Muscle layer of duodenum (tissue), 2 donors: ENCODE measurements at regions not wholly inside any gene's neighbourhood (a gene's known extent, or its start where the extent isn't known, plus 50 kb on each side); places are given as distances from the start of the nearest gene placed in this dataset.
A peak's percentile ranks its signal among the peaks of the same experiment; 100 is the strongest.

Source experiments
- H3K27ac ChIP-seq: one replicate; pipeline ENCODE4 v1.7.0; 2013; ENCODE audit warnings: mild to moderate bottlenecking, low read length
- H3K27me3 ChIP-seq: one replicate; pipeline ENCODE4 v1.7.0; 2013; ENCODE audit warnings: low read depth, mild to moderate bottlenecking, control low read depth, low read length
- H3K36me3 ChIP-seq, 2 donors: one replicate each; pipeline ENCODE4 v1.7.0; 2013; ENCODE audit warnings: low read length in 2 of 2, control low read depth in 1 of 2, mild to moderate bottlenecking in 1 of 2; ENCODE audit not compliant: insufficient read depth in 2 of 2, control insufficient read depth in 1 of 2
- H3K4me1 ChIP-seq, 2 donors: one replicate each; pipeline ENCODE4 v1.7.0; 2013; ENCODE audit warnings: low read length in 2 of 2, mild to moderate bottlenecking in 2 of 2, control low read depth in 1 of 2, moderate library complexity in 1 of 2; ENCODE audit not compliant: insufficient read depth in 2 of 2, control insufficient read depth in 1 of 2
- H3K4me3 ChIP-seq, 2 donors: one replicate each; pipeline ENCODE4 v1.7.0; 2013; ENCODE audit warnings: low read length in 2 of 2, low read depth in 1 of 2, mild to moderate bottlenecking in 1 of 2
- H3K9me3 ChIP-seq, 2 donors: one replicate each; pipeline ENCODE4 v1.7.0; 2013; ENCODE audit warnings: low read length in 2 of 2, control low read depth in 1 of 2, mild to moderate bottlenecking in 1 of 2; ENCODE audit not compliant: control insufficient read depth in 1 of 2
- donor health status: healthy.

- H3K4me1 ChIP-seq: no peaks in the 10 kb centered on the region
- H3K4me3 ChIP-seq: no peak overlapping the region
- H3K36me3 ChIP-seq: no peaks in the 10 kb centered on the region
- no peaks in the 10 kb centered on the region for H3K27me3 ChIP-seq
- no peak overlapping the region for H3K27ac ChIP-seq
- H3K9me3 ChIP-seq: no peaks in the 10 kb centered on the region
Measured at GRCh38 chr9:79884546-79884945, 312.8 kb downstream of the TLE4 start.

DNA sequence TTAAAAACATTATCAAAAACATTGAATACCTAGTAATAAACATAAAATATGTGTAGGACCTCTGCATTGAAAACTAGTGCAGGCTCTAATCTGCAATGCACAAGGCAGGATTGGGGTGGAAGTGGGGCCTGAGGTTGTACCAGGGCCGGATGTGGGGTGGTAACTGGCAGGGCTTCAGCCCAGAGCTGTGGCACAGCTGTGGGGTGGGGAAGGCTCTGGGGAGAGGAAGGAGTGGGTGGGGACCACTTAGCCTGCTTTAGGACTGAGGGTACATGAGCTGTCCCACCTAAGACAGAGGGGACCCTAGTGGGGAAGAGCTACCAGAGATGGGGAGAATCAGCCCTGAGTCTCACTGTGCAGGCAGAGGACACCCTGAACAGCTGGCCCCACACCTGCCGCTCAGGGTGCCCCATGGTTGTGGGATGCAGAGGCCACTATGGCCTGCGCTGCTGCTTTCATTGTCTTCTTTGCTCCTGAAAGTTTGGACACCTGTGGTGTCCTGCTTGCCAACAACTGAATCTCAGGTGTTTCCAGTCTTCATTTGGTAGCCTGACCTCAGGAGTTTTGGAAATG, 311.4 kb downstream of the TLE4 start:
- Histone ChIP-seq H3K4me3 (no peak overlapping the region), H3K9me3 (no peaks in the 10 kb centered on the region), H3K27ac (no peak overlapping the region), H3K36me3 (no peaks in the 10 kb centered on the region), H3K4me1 (no peaks in the 10 kb centered on the region), H3K27me3 (no peaks in the 10 kb centered on the region)

DNA sequence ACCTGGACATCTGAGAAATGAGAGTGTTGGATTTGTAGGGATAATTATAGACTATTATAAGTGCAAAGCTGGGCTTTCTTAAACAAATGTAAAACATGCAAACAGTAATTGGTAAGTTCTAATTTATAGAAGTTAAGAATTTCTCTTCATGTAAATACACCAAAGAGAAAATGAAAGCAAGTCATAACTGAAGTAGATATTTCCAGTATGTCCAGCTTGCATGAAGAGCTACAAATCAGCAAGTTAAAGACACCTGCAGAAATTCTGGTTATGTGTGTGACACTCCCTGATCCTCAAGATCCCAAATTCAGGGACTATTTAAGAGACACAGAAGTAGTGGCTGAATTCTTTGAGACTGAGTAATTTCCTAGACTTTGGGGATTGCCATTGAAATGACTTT, 308.9 kb downstream of the TLE4 start:
- H3K27ac ChIP-seq: no peak overlapping the region
- H3K4me1 ChIP-seq: no peaks in the 10 kb centered on the region
- no peaks in the 10 kb centered on the region for H3K27me3 ChIP-seq
- H3K36me3 ChIP-seq: no peaks in the 10 kb centered on the region
- H3K4me3 ChIP-seq: no peak overlapping the region
- H3K9me3 ChIP-seq: no peaks in the 10 kb centered on the region

GRCh38 chr9:79877943-79878602, 306.3 kb downstream of the TLE4 start:
- no peaks in the 10 kb centered on the region for H3K4me1 ChIP-seq
- no peaks in the 10 kb centered on the region for H3K27me3 ChIP-seq
- no peaks in the 10 kb centered on the region for H3K9me3 ChIP-seq
- H3K27ac ChIP-seq: no peak overlapping the region
- no peaks in the 10 kb centered on the region for H3K36me3 ChIP-seq
- no peak overlapping the region for H3K4me3 ChIP-seq

GRCh38 chr9:79868567-79869189, 296.9 kb downstream of the TLE4 start:
- no peaks in the 10 kb centered on the region for H3K9me3 ChIP-seq
- H3K36me3 ChIP-seq: no peaks in the 10 kb centered on the region
- H3K4me3 ChIP-seq: no peak overlapping the region
- no peaks in the 10 kb centered on the region for H3K27me3 ChIP-seq
- no peak overlapping the region for H3K27ac ChIP-seq
- no peaks in the 10 kb centered on the region for H3K4me1 ChIP-seq

- H3K4me3 ChIP-seq: no peak overlapping the region
- no peaks in the 10 kb centered on the region for H3K27me3 ChIP-seq
- H3K9me3 ChIP-seq: no peaks in the 10 kb centered on the region
- no peak overlapping the region for H3K27ac ChIP-seq
- no peaks in the 10 kb centered on the region for H3K36me3 ChIP-seq
- H3K4me1 ChIP-seq: no peaks in the 10 kb centered on the region
Measured at GRCh38 chr9:79862921-79863890, 291.4 kb downstream of the TLE4 start.

DNA sequence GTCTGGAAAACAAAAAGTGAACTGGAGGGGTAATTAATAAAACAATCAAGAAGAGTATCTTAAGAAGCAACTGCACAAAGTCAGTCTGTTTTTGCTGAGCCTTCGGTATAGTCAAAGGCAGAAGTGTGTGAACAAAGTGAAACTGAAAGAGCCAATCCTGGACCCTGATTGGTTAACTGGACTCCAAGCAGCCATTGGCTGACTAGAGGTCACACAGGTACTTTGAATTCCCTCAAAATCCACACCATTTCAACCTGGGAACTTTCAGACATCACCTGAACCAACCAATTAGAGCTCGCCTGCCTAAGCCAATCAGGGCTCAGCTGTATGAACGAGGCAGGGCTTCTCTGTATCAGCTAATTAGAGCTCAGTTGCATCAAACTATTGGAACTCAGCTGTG, 286.7 kb downstream of the TLE4 start:
- Histone ChIP-seq H3K4me1 (no peaks in the 10 kb centered on the region), H3K27ac (no peak overlapping the region), H3K27me3 (no peaks in the 10 kb centered on the region), H3K4me3 (no peak overlapping the region), H3K9me3 (no peaks in the 10 kb centered on the region), H3K36me3 (no peaks in the 10 kb centered on the region)

DNA sequence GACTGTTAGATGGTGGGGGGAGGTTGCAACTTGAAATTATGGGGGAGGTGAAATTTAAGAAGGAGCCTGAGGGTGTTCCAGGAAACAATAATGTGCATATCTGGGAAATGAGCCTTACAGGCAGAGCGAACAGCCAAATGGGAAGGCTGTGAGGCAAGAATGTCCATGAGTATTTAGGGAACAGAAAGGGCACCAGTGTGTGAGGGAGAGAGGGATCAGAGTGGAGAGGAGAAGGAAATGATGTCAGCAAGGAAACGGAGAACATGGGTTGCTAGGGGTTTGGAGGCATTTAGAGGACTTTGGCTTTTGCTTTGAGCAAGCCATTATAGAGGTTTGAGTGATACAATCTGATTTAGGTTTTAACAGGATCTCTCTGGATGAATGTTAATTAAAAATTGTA, 285.4 kb downstream of the TLE4 start:
- Histone ChIP-seq H3K4me1 (no peaks in the 10 kb centered on the region), H3K4me3 (no peak overlapping the region), H3K9me3 (no peaks in the 10 kb centered on the region), H3K36me3 (no peaks in the 10 kb centered on the region), H3K27me3 (no peaks in the 10 kb centered on the region), H3K27ac (no peak overlapping the region)

GRCh38 chr9:79847074-79847473, 275.3 kb downstream of the TLE4 start:
- Histone ChIP-seq H3K27me3 (no peaks in the 10 kb centered on the region), H3K4me3 (peak overlapping the region in 1 of 2 donors; percentile 3), H3K27ac (no peak overlapping the region), H3K9me3 (peaks cover 12 to 22% of the 10 kb centered on the region in 2 donors), H3K36me3 (no peaks in the 10 kb centered on the region), H3K4me1 (no peaks in the 10 kb centered on the region)

GRCh38 chr9:79829566-79830302, 258.0 kb downstream of the TLE4 start:
- no peak overlapping the region for H3K27ac ChIP-seq
- H3K4me1 ChIP-seq: no peaks in the 10 kb centered on the region
- no peaks in the 10 kb centered on the region for H3K27me3 ChIP-seq
- no peaks in the 10 kb centered on the region for H3K36me3 ChIP-seq
- H3K4me3 ChIP-seq: no peak overlapping the region
- no peaks in the 10 kb centered on the region for H3K9me3 ChIP-seq
